HG02678 (cell line): ENCODE measurements at regions not wholly inside any gene's neighbourhood (a gene's known extent, or its start where the extent isn't known, plus 50 kb on each side); places are given as distances from the start of the nearest gene placed in this dataset.

Experiments used
- ATAC-seq: cut with Tn5 transposase; IDR thresholded peaks from one replicate; pipeline ENCODE4 v1.9.1; 2021; ENCODE audit warnings: mild to moderate bottlenecking, moderate library complexity; ENCODE audit not compliant: unreplicated experiment

- no peak for ATAC-seq
Measured at GRCh38 chr11:31865606-31866300, 54.6 kb upstream of the PAX6 start.

GRCh38 chr11:31863170-31863832 is 52.2 kb upstream of the PAX6 start:
- no peak for ATAC-seq

- ATAC-seq, result no peak
Measured at GRCh38 chr11:31861011-31861410, 49.9 kb upstream of the PAX6 start.
